Chondrocyte (in vitro differentiated cells): ENCODE measurements at regions not wholly inside any gene's neighbourhood (a gene's known extent, or its start where the extent isn't known, plus 50 kb on each side); places are given as distances from the start of the nearest gene placed in this dataset. TPM values are rescaled to one million over a fixed set of nuclear protein-coding genes. Genes with fewer than 3 reads are reported as not detected.

Source experiments
- DNase-seq: peaks from one replicate; pipeline ENCODE4 v3.0.0; 2021; ENCODE audit warnings: mixed read lengths, low spot score
- H3K27ac Mint-ChIP-seq: one replicate; pipeline ENCODE4 v1.8.0; 2021; ENCODE audit warnings: mild to moderate bottlenecking, moderate library complexity, mixed read lengths; ENCODE audit not compliant: unreplicated experiment
- H3K27me3 Mint-ChIP-seq: 2 replicates; pipeline ENCODE4 v1.8.0; 2021; ENCODE audit warnings: low read depth, mixed read lengths
- H3K36me3 Mint-ChIP-seq: 2 replicates; pipeline ENCODE4 v1.8.0; 2021; ENCODE audit warnings: low read depth, mixed read lengths
- H3K4me1 Mint-ChIP-seq: 2 replicates; pipeline ENCODE4 v1.8.0; 2021; ENCODE audit warnings: low read depth, mild to moderate bottlenecking, mixed read lengths
- H3K4me3 Mint-ChIP-seq: one replicate; pipeline ENCODE4 v1.8.0; 2021; ENCODE audit warnings: mild to moderate bottlenecking, moderate library complexity, mixed read lengths; ENCODE audit not compliant: unreplicated experiment
- H3K9me3 Mint-ChIP-seq: 2 replicates; pipeline ENCODE4 v1.8.0; 2021; ENCODE audit warnings: low read depth, mixed read lengths
- microRNA-seq: library from miRNA; unstranded; fragments of <30 nt; microRNA quantifications from one replicate; pipeline ENCODE4 v1.2.0, GENCODE V29; 2020; ENCODE audit warnings: borderline number of aligned reads
- TF ChIP-seq, protein P1 (sequence below): fragments of 200-600 bp; sonication (generic); IDR thresholded peaks from 2 replicates; pipeline ENCODE4 v1.5.0; 2021; ENCODE audit warnings: antibody characterized with exemption, mild to moderate bottlenecking, moderate library complexity

DNA sequence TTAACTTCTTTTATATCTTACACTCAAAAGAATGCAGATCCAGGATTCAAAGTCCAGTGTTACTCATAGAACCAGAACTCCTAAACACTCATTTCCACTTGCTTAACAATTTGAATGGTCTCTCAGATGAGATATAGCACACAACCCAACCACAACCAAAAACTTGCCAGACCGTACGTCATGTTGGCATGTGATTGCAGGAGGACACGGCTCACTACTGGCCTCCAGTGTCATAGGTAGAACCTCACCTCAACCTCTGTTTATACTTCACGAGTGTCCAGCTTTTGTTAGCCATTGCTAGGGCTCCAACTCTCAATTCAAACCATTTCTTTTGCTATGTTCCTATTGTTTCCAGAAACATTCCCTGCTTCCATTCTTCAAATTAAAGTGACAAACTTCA lies 58.5 kb upstream of the PDGFD start:
- TF ChIP-seq, protein P1, sequence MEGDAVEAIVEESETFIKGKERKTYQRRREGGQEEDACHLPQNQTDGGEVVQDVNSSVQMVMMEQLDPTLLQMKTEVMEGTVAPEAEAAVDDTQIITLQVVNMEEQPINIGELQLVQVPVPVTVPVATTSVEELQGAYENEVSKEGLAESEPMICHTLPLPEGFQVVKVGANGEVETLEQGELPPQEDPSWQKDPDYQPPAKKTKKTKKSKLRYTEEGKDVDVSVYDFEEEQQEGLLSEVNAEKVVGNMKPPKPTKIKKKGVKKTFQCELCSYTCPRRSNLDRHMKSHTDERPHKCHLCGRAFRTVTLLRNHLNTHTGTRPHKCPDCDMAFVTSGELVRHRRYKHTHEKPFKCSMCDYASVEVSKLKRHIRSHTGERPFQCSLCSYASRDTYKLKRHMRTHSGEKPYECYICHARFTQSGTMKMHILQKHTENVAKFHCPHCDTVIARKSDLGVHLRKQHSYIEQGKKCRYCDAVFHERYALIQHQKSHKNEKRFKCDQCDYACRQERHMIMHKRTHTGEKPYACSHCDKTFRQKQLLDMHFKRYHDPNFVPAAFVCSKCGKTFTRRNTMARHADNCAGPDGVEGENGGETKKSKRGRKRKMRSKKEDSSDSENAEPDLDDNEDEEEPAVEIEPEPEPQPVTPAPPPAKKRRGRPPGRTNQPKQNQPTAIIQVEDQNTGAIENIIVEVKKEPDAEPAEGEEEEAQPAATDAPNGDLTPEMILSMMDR = no peak
- H3K4me3 Mint-ChIP-seq = no peak overlapping the region
- H3K27me3 Mint-ChIP-seq = peaks cover 3% of the 10 kb centered on the region
- no peak overlapping the region for H3K27ac Mint-ChIP-seq
- no peak for DNase-seq
- H3K9me3 Mint-ChIP-seq = no peaks in the 10 kb centered on the region
- H3K36me3 Mint-ChIP-seq = no peaks in the 10 kb centered on the region
- H3K4me1 Mint-ChIP-seq = no peaks in the 10 kb centered on the region

DNA sequence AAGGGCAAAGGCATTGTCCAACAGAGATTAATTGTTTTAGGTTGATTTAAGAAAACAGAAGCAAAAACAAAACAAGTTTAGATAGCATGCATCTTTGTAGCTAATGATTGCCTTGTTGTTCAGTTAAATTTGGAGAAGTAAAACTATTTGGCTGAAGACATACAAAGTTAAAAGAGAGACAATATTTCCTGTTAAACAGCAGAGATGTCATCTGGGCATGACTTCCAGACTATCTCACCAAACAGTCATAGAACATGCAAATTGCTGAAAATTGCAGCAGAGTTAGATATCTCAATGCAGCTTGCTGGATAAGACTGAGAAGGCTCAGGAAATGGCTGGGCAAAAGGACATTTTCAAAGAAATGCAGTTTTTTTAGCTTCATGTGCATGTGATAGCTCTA lies 57.5 kb upstream of the PDGFD start:
- TF ChIP-seq, protein P1 = no peak
- DNase-seq = no peak

GRCh38 chr11:104219096-104219495 lies 55.1 kb upstream of the PDGFD start:
- no peak overlapping the region for H3K27ac Mint-ChIP-seq
- peaks cover 5% of the 10 kb centered on the region for H3K27me3 Mint-ChIP-seq
- TF ChIP-seq, protein P1 = no peak
- H3K4me1 Mint-ChIP-seq = no peaks in the 10 kb centered on the region
- no peak overlapping the region for H3K4me3 Mint-ChIP-seq
- DNase-seq = no peak
- H3K36me3 Mint-ChIP-seq = peaks cover 2% of the 10 kb centered on the region
- H3K9me3 Mint-ChIP-seq = peaks cover 22% of the 10 kb centered on the region

More for the DNA sequence above, 57.5 kb upstream of the PDGFD start:
- Mint-ChIP-seq H3K4me1 (no peaks in the 10 kb centered on the region), H3K4me3 (no peak overlapping the region), H3K36me3 (no peaks in the 10 kb centered on the region), H3K27me3 (peaks cover 5% of the 10 kb centered on the region), H3K27ac (no peak overlapping the region), H3K9me3 (peaks cover 9% of the 10 kb centered on the region)

DNA sequence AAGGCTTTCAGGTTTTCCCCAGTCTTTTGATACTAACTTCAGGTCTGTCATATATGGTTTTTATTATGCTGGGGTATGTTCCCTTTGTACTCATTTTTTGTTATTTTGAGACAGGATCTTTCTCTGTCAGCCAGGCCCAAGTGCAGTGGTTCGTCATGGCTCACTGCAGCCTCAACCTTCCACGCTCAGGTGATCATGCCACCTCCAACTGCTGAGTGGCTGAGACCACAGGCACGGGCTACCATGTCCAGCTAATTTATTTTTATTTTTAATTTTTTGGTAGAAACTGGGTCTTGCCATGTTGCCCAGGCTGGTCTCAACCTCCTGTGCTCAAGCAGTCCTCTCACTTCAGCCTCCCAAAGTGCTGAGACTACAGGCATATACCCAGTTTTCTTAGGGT lies 50.6 kb upstream of the PDGFD start:
- Mint-ChIP-seq H3K36me3 (peaks cover 2% of the 10 kb centered on the region), H3K4me1 (no peaks in the 10 kb centered on the region), H3K9me3 (peaks cover 39% of the 10 kb centered on the region), H3K4me3 (no peak overlapping the region), H3K27ac (no peak overlapping the region), H3K27me3 (peaks cover 2% of the 10 kb centered on the region)
- DNase-seq = no peak
- TF ChIP-seq, protein P1 = no peak

Small RNA genes in the stretch of these regions (microRNA-seq; reads per million reads assigned to microRNA genes)
- gene MIR7641-1 = not detected
